HepG2 (cell line): ENCODE measurements at regions not wholly inside any gene's neighbourhood (a gene's known extent, or its start where the extent isn't known, plus 50 kb on each side); places are given as distances from the start of the nearest gene placed in this dataset.

Source experiments
- GABPA ChIP-seq, 2 experiments: IDR thresholded peaks; 2 replicates each; pipeline ENCODE4 v1.6.1; 2011 to 2016; ENCODE audit warnings: low read depth in 2 of 2, low read length in 1 of 2, missing biosample characterization in 1 of 2, missing genetic modification characterization in 1 of 2
- ZBTB25 ChIP-seq: IDR thresholded peaks from 2 replicates; pipeline ENCODE4 v1.6.1; 2018; ENCODE audit warnings: missing genetic modification reagents

DNA sequence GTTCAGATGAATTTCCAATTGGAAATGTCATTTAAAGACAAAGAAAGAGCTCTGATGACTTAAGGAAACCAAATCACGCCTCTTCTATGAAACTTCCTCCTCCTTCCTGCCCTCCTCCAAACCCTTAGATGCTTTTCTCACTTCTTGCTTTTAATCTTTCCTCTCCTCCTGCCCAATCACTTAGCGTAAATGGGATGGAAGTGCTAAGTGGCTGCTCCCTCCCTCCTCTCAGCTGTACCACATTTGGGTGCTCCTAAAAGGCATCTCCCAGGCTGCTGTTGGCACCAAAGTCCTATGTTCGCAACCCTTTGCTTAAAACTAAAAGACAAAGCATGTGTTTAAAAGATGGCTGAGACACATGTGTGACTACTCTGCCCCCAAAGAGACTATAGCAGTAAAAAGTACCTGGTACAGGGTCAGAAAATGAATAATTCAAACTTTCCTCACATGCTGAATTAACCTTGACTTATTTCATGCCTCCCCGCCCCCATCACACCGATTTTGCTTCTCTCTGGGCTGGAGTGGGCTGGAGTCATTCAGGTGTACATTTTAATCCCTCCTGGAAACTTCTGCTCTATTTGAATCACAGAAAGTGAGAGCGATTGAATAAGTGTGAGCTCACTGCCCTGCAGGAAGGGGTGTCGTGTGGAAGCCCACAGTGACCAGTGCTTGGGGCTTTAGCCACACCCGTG lies 59.2 kb upstream of the KLF7 start:
- TF ChIP-seq GABPA (IDR thresholded peaks at IDR 0.05; ENCODE audit: low read depth, low read length) (no peak), GABPA (CRISPR knock-in tag; IDR thresholded peaks at IDR 0.05; ENCODE audit: low read depth) (no peak), ZBTB25 (no peak)
